ENCODE measurements at regions not wholly inside any gene's neighbourhood (a gene's known extent, or its start where the extent isn't known, plus 50 kb on each side); places are given as distances from the start of the nearest gene placed in this dataset.

DNA sequence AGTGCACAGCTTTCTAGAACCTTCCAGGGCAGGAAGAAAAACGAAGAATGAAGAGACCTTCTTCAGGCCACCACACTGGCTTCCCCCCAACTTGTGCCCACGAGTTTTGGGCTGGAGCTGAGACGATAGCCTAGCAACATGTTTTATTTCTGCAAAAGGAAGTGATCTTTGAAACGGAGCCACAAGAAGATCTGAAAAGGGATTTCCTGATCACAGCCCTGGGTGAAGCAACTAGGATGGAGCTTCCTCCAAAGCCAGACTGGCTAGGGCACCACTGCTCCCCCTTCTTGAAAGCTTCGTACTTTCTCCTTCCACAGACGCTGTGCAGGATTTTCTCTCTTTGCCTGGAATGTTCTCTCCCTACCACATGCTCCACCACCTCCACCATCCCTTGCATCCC lies 418.3 kb downstream of the MED13L start:
- TF ChIP-seq TEAD4 (IDR thresholded peaks at IDR 0.05) (no peak), NFIC (IDR thresholded peaks at IDR 0.05) (no peak), YY1 (IDR thresholded peaks at IDR 0.05; ENCODE audit: low read depth) (no peak), RAD21 (IDR thresholded peaks at IDR 0.05; ENCODE audit: low read depth) (no peak), TCF12 (IDR thresholded peaks at IDR 0.05; ENCODE audit: low read depth) (no peak), CREB1 (IDR thresholded peaks at IDR 0.05; ENCODE audit: low read depth) (no peak), EGR1 (IDR thresholded peaks at IDR 0.05) (no peak)
- TF ChIP-seq, protein P1, sequence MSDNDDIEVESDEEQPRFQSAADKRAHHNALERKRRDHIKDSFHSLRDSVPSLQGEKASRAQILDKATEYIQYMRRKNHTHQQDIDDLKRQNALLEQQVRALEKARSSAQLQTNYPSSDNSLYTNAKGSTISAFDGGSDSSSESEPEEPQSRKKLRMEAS (IDR thresholded peaks at IDR 0.05): no peak
- TF ChIP-seq, protein P2, sequence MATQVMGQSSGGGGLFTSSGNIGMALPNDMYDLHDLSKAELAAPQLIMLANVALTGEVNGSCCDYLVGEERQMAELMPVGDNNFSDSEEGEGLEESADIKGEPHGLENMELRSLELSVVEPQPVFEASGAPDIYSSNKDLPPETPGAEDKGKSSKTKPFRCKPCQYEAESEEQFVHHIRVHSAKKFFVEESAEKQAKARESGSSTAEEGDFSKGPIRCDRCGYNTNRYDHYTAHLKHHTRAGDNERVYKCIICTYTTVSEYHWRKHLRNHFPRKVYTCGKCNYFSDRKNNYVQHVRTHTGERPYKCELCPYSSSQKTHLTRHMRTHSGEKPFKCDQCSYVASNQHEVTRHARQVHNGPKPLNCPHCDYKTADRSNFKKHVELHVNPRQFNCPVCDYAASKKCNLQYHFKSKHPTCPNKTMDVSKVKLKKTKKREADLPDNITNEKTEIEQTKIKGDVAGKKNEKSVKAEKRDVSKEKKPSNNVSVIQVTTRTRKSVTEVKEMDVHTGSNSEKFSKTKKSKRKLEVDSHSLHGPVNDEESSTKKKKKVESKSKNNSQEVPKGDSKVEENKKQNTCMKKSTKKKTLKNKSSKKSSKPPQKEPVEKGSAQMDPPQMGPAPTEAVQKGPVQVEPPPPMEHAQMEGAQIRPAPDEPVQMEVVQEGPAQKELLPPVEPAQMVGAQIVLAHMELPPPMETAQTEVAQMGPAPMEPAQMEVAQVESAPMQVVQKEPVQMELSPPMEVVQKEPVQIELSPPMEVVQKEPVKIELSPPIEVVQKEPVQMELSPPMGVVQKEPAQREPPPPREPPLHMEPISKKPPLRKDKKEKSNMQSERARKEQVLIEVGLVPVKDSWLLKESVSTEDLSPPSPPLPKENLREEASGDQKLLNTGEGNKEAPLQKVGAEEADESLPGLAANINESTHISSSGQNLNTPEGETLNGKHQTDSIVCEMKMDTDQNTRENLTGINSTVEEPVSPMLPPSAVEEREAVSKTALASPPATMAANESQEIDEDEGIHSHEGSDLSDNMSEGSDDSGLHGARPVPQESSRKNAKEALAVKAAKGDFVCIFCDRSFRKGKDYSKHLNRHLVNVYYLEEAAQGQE (IDR thresholded peaks at IDR 0.05; ENCODE audit: low read depth): no peak
- TF ChIP-seq, protein P3, sequence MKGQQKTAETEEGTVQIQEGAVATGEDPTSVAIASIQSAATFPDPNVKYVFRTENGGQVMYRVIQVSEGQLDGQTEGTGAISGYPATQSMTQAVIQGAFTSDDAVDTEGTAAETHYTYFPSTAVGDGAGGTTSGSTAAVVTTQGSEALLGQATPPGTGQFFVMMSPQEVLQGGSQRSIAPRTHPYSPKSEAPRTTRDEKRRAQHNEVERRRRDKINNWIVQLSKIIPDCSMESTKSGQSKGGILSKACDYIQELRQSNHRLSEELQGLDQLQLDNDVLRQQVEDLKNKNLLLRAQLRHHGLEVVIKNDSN (IDR thresholded peaks at IDR 0.05): no peak
